NCI-H2196 treated with DMSO at 0.1 percent for 48 hours (cell line): ENCODE measurements at regions not wholly inside any gene's neighbourhood (a gene's known extent, or its start where the extent isn't known, plus 50 kb on each side); places are given as distances from the start of the nearest gene placed in this dataset.
"Not testable (repeated sequence)": the region's sequence is repeated elsewhere in the genome, so short reads cannot be mapped to it uniquely, and the experiment has no call there.

Experiments used
- DNase-seq: peaks from one replicate; lab custom pipeline; 2025; ENCODE audit not compliant: unreplicated experiment; lab: John Stamatoyannopoulos, UW

GRCh38 chr10:33965795-33966581 lies 631.5 kb upstream of the NRP1 start:
- no peak for DNase-seq

GRCh38 chr10:33963729-33964128 lies 629.3 kb upstream of the NRP1 start:
- no peak for DNase-seq

- not testable (repeated sequence) for DNase-seq
Measured at GRCh38 chr10:33956322-33956721, 621.9 kb upstream of the NRP1 start.

DNA sequence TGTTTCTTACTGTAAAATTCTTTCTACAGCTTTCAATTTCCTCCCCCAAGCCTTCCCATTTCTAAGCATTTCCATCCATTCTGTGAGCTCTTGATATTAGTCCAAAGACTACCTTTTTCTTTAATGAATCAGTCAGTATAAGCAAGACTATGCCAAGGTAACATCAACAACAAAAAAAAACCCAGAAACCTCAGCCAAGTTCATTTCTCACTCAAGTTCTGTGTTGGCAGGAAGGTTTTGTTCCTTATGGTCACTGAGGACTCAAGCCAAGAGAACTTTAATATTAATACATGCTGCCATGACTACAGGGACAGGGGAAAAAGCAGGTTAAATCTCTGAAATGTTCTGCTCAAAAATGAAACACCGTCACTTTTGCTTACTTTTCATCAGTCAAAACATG lies 621.2 kb upstream of the NRP1 start:
- DNase-seq, result no peak

DNA sequence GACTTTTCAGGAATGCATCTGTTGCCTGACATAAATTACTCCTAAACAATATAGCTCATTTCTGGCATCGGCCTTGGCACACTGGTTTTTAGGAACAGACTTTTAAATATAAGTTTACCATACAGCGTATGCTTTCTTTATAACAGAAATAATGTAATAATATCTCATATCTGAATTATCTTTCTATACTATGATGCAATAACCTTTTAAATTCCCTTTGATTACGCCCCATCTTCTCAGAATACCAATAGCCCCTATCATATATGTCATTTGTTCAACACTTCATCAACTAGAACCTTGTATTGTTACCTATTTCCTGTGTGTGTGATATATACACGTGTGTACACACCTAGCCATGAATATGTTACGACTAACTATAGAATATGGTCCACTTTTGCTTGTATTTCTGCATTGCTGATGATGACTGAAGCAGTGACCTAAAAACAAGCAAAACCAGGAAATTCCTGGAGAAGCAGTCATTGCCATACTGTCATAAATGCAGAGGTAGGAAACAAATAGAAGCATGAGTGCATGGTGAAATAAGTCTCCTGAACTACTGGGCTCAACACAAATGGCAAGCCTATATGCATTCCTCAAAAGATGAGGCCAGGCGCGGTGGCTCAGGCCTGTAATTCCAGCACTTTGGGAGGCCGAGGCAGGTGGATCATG lies 618.4 kb upstream of the NRP1 start:
- DNase-seq, result no peak

DNA sequence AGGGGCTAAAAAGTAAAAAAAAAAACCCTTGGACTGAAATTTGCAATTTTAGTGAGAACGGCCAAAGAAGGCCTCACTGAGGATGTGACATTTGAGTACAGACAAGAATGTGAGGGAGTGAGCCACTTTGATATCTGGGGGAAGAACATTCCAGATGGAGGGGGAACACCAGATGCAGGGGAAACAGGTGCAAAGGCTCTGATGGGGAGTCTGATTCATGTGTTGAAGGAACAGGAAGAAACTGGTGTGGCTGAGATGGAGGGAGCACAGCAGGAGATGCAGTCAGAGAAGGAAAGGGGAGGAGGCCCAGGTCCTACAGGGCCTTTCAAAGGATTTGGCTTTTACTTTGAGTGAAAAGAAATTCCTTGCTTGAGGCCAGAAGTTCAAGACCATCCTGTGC lies 615.7 kb upstream of the NRP1 start:
- no peak for DNase-seq

DNA sequence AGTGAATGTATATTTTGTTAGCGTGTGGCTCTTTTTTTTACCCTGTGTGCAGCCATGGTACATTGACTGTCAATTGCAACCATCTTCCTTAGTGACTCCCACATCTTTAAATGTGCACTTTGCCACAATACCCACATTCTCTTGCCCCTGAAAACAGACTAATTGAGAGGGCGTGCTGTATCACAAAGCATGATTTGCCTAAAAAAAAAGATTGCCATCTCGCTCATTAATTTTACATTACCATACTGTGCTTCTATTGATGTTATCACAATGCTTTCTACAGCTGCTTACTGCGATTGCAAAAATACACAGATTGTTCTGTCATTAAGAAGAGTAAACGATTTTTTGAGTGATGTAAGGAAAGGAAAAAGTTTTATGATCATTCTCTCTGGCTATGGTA lies 613.1 kb upstream of the NRP1 start:
- no peak for DNase-seq

DNA sequence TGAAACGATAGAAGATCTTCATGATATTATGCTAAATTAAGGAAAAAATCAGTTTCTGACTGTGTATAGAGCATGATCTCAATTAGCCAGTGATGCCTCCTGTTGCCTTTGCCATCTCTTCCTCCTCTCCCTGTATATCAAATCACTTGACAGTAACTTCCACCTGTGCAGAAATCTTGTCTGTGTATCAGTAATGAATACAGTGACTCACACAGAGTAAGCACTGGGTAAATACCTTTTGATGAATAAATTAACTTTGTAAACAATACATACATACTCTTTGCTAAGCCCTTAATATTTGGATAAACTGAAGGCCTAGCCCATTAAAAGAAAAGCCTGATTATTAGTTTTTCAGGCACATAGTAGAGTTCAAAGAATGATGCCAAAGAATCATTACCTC lies 610.6 kb upstream of the NRP1 start:
- no peak for DNase-seq

GRCh38 chr10:33942508-33942907 lies 608.0 kb upstream of the NRP1 start:
- no peak for DNase-seq

- no peak for DNase-seq
Measured at GRCh38 chr10:33939892-33940291, 605.4 kb upstream of the NRP1 start.

DNA sequence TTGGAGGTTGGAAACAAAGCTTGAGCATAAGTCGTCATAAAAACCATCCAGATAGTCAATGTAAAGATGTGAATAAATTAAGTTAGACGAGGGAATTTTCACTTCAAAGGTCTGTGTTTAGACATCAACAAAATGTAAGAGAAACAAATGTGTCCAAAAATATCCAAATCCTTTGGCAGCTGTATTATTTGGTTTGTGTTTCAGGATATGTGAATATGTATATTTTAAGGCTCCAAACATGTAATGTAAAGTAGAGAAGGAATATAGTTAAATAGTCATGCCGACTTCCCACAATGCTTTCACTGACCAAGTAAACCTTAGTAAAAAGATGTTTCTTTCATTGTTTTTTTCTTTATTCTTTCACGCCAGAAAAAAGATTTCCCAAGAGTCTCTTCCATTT lies 604.9 kb upstream of the NRP1 start:
- DNase-seq, result no peak

DNA sequence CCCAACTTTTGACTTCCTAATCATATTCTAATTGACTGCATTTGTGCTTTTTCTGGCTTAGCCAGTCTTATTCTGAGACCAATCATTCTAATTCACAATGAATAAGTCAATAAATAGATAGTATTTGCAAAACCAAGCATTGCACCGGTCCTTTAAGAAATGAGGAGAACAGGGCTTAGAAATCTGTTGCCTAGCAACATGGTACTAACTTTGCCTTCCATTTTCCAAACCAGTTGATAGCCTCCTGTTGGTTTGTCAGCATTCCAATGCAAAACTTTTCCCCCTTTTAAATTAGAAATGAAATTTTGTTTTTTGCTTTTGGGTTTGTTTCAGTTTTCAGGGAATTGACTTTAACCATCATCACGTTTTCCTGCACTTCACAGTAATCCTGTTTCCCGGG lies 603.5 kb upstream of the NRP1 start:
- no peak for DNase-seq

DNA sequence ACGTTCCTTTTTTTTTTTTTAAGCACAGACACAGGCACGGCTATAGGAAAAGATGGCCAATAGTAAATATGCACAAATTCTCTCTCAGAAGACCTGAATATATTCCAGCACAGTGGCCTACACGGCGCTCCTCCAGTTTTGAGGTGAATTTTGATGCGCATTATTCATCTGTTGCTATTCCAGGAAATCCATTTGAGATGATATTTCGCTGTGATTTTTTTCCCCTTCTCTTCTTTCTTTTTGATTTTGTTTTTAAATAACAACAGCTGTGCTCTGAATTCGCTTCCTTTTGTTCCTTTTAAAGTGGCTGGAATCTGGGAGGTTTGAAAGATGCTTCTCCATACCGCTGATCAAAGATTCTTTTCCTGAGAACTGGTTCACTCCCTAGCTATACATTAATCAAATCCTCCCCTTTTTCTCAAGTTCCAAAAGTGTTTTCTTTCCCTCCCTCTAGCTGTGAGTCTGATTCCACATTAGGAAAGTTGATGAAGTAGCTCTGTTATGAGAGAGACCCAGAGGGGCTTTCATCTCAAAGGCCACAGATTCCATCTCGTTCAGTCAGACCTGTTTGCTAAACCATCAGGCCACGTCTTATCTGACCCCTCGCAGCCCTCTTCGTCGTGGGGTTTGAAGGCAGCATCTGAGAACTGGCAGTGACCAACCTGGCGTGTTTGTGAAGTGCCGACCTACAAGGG lies 602.7 kb upstream of the NRP1 start:
- no peak for DNase-seq

DNA sequence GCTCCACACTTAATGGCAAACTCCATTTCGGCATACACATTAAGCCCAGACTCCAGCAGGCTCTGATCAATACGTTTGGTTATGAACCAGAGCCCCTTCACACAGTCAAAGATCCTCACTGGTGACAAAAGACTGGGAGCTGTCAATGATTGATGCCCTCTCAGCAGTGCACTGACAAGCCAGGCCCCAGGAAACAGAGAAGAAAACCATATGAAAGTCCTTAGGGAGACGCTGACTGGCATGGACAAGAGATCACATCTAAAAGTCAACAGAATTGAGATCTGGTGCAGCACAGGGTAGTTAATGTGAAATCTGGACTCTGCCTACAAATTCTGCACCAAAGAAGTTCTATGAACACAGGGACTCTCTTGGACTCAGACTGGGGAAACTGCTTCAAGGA lies 600.9 kb upstream of the NRP1 start:
- DNase-seq, result no peak

- DNase-seq, result no peak
Measured at GRCh38 chr10:33930079-33930478, 595.6 kb upstream of the NRP1 start.

- DNase-seq, result no peak
Measured at GRCh38 chr10:33927347-33927746, 592.9 kb upstream of the NRP1 start.

DNA sequence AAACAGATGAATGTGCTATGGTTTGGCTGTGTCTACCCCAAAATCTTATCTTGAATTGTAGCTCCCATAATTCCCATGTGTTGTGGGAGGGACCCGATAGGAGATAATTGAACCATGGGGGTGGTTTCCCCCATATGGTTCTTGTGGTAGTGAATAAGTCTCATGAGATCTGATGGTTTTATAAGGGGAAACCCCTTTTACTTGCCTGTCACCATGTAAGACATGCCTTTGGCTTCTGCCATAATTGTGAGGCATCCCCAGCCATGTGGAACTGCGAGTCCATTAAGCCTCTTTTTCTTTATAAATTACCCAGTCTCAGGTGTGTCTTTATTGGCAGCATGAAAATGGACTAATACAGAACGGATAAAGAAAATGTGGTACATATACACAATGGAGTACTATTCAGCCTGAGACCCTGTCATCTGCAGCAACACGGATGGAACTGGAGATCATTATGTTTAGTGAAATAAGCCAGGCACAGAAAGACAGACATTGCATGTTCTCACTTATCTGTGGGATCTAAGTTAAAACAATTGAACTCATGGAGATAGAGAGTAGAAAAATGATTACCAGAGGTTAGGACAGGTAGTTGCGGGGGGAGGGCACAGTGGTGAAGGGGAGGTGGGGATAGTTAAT lies 587.6 kb upstream of the NRP1 start:
- no peak for DNase-seq

DNA sequence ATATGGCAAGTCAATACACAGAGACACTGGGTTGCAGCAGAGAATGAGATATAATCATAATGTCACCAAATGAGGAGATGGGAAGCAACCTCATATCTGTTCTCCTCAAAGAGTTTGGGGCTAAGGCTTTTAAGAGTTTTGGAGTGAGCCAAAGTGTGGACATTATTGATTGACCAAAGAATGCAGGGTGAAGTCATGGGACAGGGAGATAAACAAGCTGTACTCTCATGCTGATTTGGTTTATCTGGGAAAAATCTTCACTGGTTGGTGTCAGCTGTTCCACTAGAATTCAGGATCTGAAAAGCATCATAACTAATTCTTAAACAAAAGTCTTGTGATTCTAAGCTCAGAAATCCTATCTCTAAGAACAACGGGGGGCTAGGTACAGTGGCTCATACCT lies 585.9 kb upstream of the NRP1 start:
- no peak for DNase-seq

DNA sequence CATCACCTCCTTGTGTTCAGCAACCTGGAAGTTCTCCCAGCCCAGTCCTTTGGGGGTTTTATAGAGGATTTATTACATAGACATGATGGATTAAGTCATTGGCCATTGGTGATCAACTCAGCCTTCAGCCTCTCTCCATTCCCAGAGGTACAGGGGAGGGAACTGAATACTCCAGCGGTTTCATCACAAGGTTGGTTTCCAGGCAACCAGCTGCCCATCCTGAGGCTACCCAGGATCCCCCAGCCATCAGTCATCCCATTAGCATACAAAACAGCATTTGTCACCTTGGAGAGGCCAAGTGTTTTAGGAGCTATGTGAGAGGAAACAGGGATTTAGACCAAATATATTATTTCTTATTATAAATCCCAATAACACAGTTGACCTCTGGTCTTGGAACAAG lies 584.8 kb upstream of the NRP1 start:
- no peak for DNase-seq

- DNase-seq, result no peak
Measured at GRCh38 chr10:33917069-33917780, 582.8 kb upstream of the NRP1 start.

DNA sequence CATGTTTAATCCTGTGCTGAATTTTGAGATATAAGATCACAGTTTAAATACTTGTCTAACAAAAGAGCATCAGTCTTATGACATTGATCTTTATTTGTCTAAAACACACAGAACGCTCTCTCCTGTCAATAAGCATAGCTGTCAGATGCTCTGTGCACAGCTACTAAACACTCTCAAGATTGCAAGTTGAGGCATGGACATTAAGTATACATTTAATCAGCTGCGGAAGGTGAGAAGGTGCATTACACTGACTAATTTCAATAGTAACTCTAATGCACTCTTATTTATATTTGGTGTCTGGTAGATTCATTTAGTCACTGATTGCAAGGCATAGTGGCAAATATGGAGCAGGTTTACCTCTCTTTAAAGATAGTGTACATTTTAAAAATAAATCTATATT lies 580.3 kb upstream of the NRP1 start:
- DNase-seq, result no peak
